Esophagus squamous epithelium (tissue), 5 donors: ENCODE measurements at regions not wholly inside any gene's neighbourhood (a gene's known extent, or its start where the extent isn't known, plus 50 kb on each side); places are given as distances from the start of the nearest gene placed in this dataset.

Experiments
- DNase-seq: peaks from one replicate; lab custom pipeline; 2025; lab: John Stamatoyannopoulos, UW
- H3K27ac ChIP-seq, 4 donors: fragments of 200-600 bp; sonication (generic); one replicate each; pipeline ENCODE4 v1.5.1; 2016 to 2019; ENCODE audit warnings: mild to moderate bottlenecking in 1 of 4
- H3K27me3 ChIP-seq, 4 donors: fragments of 200-600 bp; sonication (generic); 1 replicate in 3 of 4; 2 replicates in 1 of 4; pipeline versions ENCODE4 v1.5.1 to v1.6.0; 2017 to 2021; ENCODE audit warnings: antibody characterized with exemption in 1 of 4
- H3K36me3 ChIP-seq, 3 donors: fragments of 200-600 bp; sonication (generic); one replicate each; pipeline ENCODE4 v1.5.1; 2016 to 2019
- H3K4me1 ChIP-seq, 3 donors: fragments of 200-600 bp; sonication (generic); one replicate each; pipeline ENCODE4 v1.5.1; 2017 to 2019
- H3K4me3 ChIP-seq, 4 donors: fragments of 200-600 bp; sonication (generic); 1 replicate in 3 of 4; 2 replicates in 1 of 4; pipeline ENCODE4 v1.5.1; 2016 to 2019; ENCODE audit warnings: mild to moderate bottlenecking in 2 of 4, moderate library complexity in 1 of 4
- H3K9me3 ChIP-seq, 3 donors: fragments of 200-600 bp; sonication (generic); one replicate each; pipeline ENCODE4 v1.5.1; 2016 to 2019
- POLR2A ChIP-seq, 4 donors: fragments of 450-650 bp; IDR thresholded peaks; one replicate each; pipeline ENCODE4 v1.6.1; 2017; ENCODE audit warnings: antibody characterized with exemption in 4 of 4, mild to moderate bottlenecking in 4 of 4, moderate library complexity in 3 of 4
- WGBS, 2 donors: methylation state at CpG; one replicate each; pipeline ENCODE4 v1.1.5; 2018; 5-methylcytosine and 5-hydroxymethylcytosine counted together
- intact Hi-C: fragments of 100-400 bp; cut with DNase I; formaldehyde crosslinking; loops from one replicate; pipeline ENCODE4 v1.15.0; 2022
- TF ChIP-seq, protein P1 (sequence below), 6 experiments: fragments of 450-650 bp in 4 of 6; fragments of 200-600 bp in 2 of 6; sonication (generic) in 2 of 6; IDR thresholded peaks; one replicate each; pipeline ENCODE4 v1.5.1; 2016 to 2019; ENCODE audit warnings: antibody characterized with exemption in 6 of 6, mild to moderate bottlenecking in 4 of 6, moderate library complexity in 4 of 6
- donor health status: DM: yes; HTN: yes; CAD: no.

DNA sequence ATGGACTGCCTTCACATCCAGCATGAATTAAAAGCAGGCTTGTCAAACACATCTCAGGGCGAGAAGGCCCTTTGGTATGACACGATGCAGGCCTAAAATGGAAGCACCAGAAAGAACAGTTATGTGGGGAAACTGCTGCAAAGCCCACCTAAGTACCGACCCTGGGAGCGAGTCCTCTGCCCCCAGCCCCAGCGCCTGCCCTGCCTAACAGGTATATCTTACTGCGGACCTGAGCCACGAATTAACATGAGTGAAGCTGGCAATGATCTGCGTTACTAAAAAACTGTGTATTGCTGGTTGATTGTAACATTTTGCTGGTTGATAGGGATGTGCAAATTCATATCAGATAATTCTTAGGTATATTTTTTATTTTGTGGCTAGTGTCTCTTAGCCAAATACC is 441.5 kb downstream of the ZNF516 start:
- Histone ChIP-seq H3K27me3 (no peaks in the 10 kb centered on the region), H3K4me3 (no peak overlapping the region), H3K36me3 (no peaks in the 10 kb centered on the region), H3K4me1 (no peaks in the 10 kb centered on the region), H3K9me3 (no peaks in the 10 kb centered on the region), H3K27ac (no peak overlapping the region)
- TF ChIP-seq, protein P1, sequence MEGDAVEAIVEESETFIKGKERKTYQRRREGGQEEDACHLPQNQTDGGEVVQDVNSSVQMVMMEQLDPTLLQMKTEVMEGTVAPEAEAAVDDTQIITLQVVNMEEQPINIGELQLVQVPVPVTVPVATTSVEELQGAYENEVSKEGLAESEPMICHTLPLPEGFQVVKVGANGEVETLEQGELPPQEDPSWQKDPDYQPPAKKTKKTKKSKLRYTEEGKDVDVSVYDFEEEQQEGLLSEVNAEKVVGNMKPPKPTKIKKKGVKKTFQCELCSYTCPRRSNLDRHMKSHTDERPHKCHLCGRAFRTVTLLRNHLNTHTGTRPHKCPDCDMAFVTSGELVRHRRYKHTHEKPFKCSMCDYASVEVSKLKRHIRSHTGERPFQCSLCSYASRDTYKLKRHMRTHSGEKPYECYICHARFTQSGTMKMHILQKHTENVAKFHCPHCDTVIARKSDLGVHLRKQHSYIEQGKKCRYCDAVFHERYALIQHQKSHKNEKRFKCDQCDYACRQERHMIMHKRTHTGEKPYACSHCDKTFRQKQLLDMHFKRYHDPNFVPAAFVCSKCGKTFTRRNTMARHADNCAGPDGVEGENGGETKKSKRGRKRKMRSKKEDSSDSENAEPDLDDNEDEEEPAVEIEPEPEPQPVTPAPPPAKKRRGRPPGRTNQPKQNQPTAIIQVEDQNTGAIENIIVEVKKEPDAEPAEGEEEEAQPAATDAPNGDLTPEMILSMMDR (IDR thresholded peaks at IDR 0.05), result no peak
- no peak for TF ChIP-seq POLR2A (IDR thresholded peaks at IDR 0.05)
- no peak for DNase-seq
- WGBS, 2 donors, result 86 to 92% methylated on average over 8 of the region's 8 CpGs
- intact Hi-C loops, result no loop called here

DNA sequence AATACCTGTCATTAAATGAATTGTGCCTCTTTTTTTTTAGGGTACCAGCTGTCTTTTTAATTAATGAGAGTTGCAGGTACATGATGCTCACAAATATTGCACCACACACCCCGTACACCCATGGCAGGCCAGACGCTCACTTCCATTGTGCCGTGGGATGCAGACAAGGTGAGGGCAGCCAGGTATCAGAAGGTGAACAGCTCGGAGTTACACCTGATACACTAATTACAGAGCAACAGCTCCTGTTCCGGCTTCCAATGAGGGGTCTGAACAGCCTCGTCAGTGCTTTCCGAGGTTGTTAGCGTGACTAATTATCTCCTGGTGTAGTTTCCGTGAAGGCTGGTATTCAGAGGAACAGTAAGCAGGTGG is 442.8 kb downstream of the ZNF516 start:
- no peak for DNase-seq
- intact Hi-C loops, result no loop called here
- 83% methylated on average over 6 of the region's 9 CpGs for WGBS, 2 donors
- Histone ChIP-seq H3K27me3 (no peaks in the 10 kb centered on the region), H3K27ac (no peak overlapping the region), H3K4me3 (no peak overlapping the region), H3K36me3 (no peaks in the 10 kb centered on the region), H3K4me1 (no peaks in the 10 kb centered on the region), H3K9me3 (no peaks in the 10 kb centered on the region)
- TF ChIP-seq, protein P1 (IDR thresholded peaks at IDR 0.05), result no peak
- no peak for TF ChIP-seq POLR2A (IDR thresholded peaks at IDR 0.05)

DNA sequence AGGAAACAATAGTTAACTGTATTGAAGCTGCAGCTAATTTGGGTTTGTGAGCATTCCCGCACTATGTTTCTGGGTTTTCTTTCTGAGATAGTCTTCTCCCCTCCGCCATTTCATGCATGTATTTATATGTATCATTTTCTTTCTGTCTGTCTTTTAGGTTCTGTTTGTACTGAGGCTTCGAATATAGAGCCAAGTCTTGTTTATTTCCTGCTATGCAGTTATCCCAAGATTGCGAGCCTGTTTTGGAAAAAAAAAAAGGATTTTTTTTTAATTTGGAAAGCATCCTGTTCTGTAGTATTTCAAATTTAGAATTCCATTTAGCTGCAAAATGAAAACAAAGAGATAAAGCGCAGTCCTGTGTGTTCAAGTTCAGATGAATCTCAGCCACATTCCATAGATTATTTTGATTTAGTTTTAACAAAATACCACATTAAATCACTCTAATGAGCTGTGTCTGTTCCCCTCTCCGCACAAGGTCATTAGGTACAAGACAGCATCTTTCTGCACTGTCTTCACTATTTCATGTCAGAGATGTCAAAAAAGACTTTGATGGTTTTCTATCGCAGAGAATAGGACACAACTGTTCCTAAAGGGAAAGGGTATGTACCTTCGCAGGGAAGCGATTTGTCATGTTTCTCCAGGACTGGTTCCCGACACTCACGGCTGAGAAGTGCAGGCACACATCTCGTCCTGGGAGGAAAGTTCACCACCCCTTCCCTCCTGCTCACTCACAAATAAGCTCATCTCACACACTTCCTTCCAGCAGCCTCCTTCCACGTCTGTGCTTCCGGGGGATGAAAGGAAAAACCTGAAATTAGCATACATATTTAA is 443.4 kb downstream of the ZNF516 start:
- H3K27ac ChIP-seq, result no peak overlapping the region
- no peaks in the 10 kb centered on the region for H3K36me3 ChIP-seq
- no peak for TF ChIP-seq POLR2A (IDR thresholded peaks at IDR 0.05)
- TF ChIP-seq, protein P1 (IDR thresholded peaks at IDR 0.05), result no peak
- H3K9me3 ChIP-seq, result no peaks in the 10 kb centered on the region
- H3K27me3 ChIP-seq, result no peaks in the 10 kb centered on the region
- no peak overlapping the region for H3K4me3 ChIP-seq
- H3K4me1 ChIP-seq, result no peaks in the 10 kb centered on the region
- intact Hi-C loops, result no loop called here
- DNase-seq, result no peak
- 55 to 61% methylated on average over 14 of the region's 14 CpGs for WGBS, 2 donors

DNA sequence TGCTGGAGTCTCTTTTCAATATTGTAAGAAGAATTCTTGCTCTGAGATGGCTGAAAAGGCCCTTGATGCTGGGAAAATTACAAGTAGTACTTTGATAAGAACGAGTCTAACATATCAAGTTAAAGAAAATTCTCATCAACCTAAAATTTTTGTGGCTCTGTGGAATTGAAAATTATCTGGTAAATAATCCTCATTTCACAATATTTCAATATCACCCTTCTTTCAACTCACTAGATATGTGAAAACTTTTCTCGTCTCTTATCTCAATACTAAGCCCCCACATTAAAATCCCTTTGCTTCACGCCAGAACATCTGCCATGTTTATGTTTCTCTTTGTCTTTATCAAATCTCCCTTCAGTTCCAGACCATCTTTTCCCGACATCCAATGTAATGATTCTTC is 448.8 kb downstream of the ZNF516 start:
- Histone ChIP-seq H3K27me3 (no peaks in the 10 kb centered on the region), H3K4me1 (no peaks in the 10 kb centered on the region), H3K9me3 (no peaks in the 10 kb centered on the region), H3K36me3 (no peaks in the 10 kb centered on the region), H3K4me3 (no peak overlapping the region), H3K27ac (no peak overlapping the region)
- intact Hi-C loops, result no loop called here
- TF ChIP-seq, protein P1 (IDR thresholded peaks at IDR 0.05), result no peak
- TF ChIP-seq POLR2A (IDR thresholded peaks at IDR 0.05), result no peak
- WGBS, 2 donors, result 66 to 67% methylated on average over 4 of the region's 4 CpGs
- no peak for DNase-seq

DNA sequence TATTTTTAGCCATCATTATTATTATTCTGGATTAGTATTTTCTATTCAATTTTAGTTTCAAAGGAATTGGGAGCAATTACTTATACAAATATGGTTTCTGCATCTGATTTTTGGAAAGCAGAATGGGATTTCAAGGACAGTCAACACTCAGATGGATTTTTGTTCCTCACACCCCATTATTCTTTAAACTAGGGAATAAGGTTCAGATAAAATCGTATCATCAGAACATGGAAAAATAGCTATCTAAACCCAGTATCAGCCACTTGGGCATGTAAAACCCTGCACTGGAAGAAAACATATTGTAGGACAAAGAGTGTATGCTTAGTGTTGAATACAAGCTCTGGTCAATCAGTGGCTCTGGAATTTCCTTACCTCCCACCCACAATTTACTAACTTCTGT is 452.5 kb downstream of the ZNF516 start:
- Histone ChIP-seq H3K27ac (no peak overlapping the region), H3K36me3 (no peaks in the 10 kb centered on the region), H3K4me3 (no peak overlapping the region), H3K9me3 (no peaks in the 10 kb centered on the region), H3K4me1 (no peaks in the 10 kb centered on the region), H3K27me3 (no peaks in the 10 kb centered on the region)
- no peak for DNase-seq
- intact Hi-C loops, result no loop called here
- TF ChIP-seq, protein P1 (IDR thresholded peaks at IDR 0.05), result no peak
- no peak for TF ChIP-seq POLR2A (IDR thresholded peaks at IDR 0.05)
- WGBS, 2 donors, result 0 to 4% methylated on average over 1 of the region's 1 CpG
